Endothelial cell of umbilical vein (primary cell): ENCODE measurements at regions not wholly inside any gene's neighbourhood (a gene's known extent, or its start where the extent isn't known, plus 50 kb on each side); places are given as distances from the start of the nearest gene placed in this dataset.

ENCODE experiments used
- CTCF ChIP-seq, 2 donors: IDR thresholded peaks; 1 replicate in 1 of 2; 2 replicates in 1 of 2; pipeline ENCODE4 v1.5.1; 2011; ENCODE audit warnings: low read length in 2 of 2, mild to moderate bottlenecking in 2 of 2, moderate library complexity in 2 of 2, control low read depth in 1 of 2, inconsistent platforms in 1 of 2, low read depth in 1 of 2; ENCODE audit not compliant: insufficient read depth in 1 of 2; ENCODE audit errors: extremely low read depth in 1 of 2
- MAX ChIP-seq: IDR thresholded peaks from 2 replicates; pipeline ENCODE4 v1.6.1; 2011; ENCODE audit not compliant: insufficient read depth, insufficient read length

GRCh38 chr6:14656649-14657048 is 539.1 kb downstream of the CD83 start:
- TF ChIP-seq MAX = no peak
- no peak for TF ChIP-seq CTCF (IDR thresholded peaks at IDR 0.05; ENCODE audit: extremely low read depth in 1 of 2, insufficient read depth in 1 of 2, low read depth in 1 of 2, low read length in 2 of 2)
